HCT116 (cell line): ENCODE measurements at regions not wholly inside any gene's neighbourhood (a gene's known extent, or its start where the extent isn't known, plus 50 kb on each side); places are given as distances from the start of the nearest gene placed in this dataset.

Experiments
- ATAC-seq: fragments of 200-7000 bp; cut with Tn5 transposase; 2 replicates; pipeline ENCODE4 v1.9.1; 2020; ENCODE audit warnings: mild to moderate bottlenecking, moderate library complexity
- BruUV-seq: library from RNA; stranded (reverse); fragments of 400-500 nt; replicated peaks from 2 replicates; lab custom pipeline; 2021; lab: Mats Ljungman, UMichigan
- CTCF ChIA-PET: fragments of 300-600 bp; sonication (Branson Sonifier 250); formaldehyde crosslinking; loops from one replicate; lab custom pipeline; 2021; ENCODE audit warnings: antibody characterized with exemption; lab: Charles Lee
- POLR2A ChIA-PET: fragments of 300-600, 350-600 bp; sonication (Branson Sonifier 250); formaldehyde crosslinking; loops from one replicate; lab custom pipeline; 2021; ENCODE audit warnings: antibody characterized with exemption; lab: Charles Lee
- RAD21 ChIA-PET, 2 experiments: fragments of 300-600 bp; sonication (Branson Sonifier 250); formaldehyde crosslinking; loops; one replicate each; lab custom pipeline; 2023; ENCODE audit warnings: low total read pairs in 2 of 2; ENCODE audit not compliant: uncharacterized antibody in 2 of 2, unreplicated experiment in 2 of 2, low non-redundant PET in 1 of 2; lab: Charles Lee
- DNase-seq: peaks from one replicate; pipeline ENCODE4 v3.0.0-alpha.2; 2010; ENCODE audit warnings: low read depth, low spot score
- H2AFZ ChIP-seq: fragments of 200-600 bp; shearing (Covaris generic), sonication (generic); 2 replicates; pipeline ENCODE4 v1.6.1; 2017; ENCODE audit warnings: low read depth, mixed run types, mixed read lengths, antibody characterized with exemption, low read length; ENCODE audit not compliant: poor library complexity, severe bottlenecking
- H3K27ac ChIP-seq: 2 replicates; pipeline ENCODE4 v1.5.1; 2012; ENCODE audit warnings: low read depth, low read length
- H3K27me3 ChIP-seq: fragments of 200-600 bp; sonication (generic); 2 replicates; pipeline ENCODE4 v1.6.1; 2016; ENCODE audit warnings: mixed run types, low read length, mixed read lengths; ENCODE audit not compliant: insufficient read depth
- H3K36me3 ChIP-seq, 2 experiments: fragments of 200-500 bp in 1 of 2; fragments of 200-600 bp in 1 of 2; sonication (Bioruptor generic) in 1 of 2; sonication (generic) in 1 of 2; 2 replicates each; pipeline versions ENCODE4 v1.5.1 to v1.6.1; 2014 to 2016; ENCODE audit warnings: low read length in 2 of 2, inconsistent platforms in 1 of 2, mixed read lengths in 1 of 2, mixed run types in 1 of 2; ENCODE audit not compliant: insufficient read depth in 2 of 2, control insufficient read depth in 1 of 2
- H3K4me1 ChIP-seq, 2 experiments: fragments of 200-600 bp in 1 of 2; sonication (generic) in 1 of 2; 2 replicates each; pipeline versions ENCODE4 v1.5.1 to v1.6.1; 2012 to 2017; ENCODE audit warnings: low read length in 2 of 2, inconsistent platforms in 1 of 2, mild to moderate bottlenecking in 1 of 2, mixed read lengths in 1 of 2, mixed run types in 1 of 2, moderate library complexity in 1 of 2; ENCODE audit not compliant: insufficient read depth in 2 of 2, control insufficient read depth in 1 of 2
- H3K4me2 ChIP-seq: fragments of 200-600 bp; sonication (generic); 2 replicates; pipeline ENCODE4 v1.6.1; 2017; ENCODE audit warnings: mixed run types, low read length, mixed read lengths
- H3K4me3 ChIP-seq, 2 experiments: fragments of 200-600 bp in 1 of 2; sonication (generic) in 1 of 2; replicated peaks in 1 of 2; 2 replicates each; pipeline ENCODE4 v1.5.1; 2011 to 2016; ENCODE audit warnings: low read length in 2 of 2, control low read depth in 1 of 2, low read depth in 1 of 2, mild to moderate bottlenecking in 1 of 2, mixed read lengths in 1 of 2, mixed run types in 1 of 2
- H3K79me2 ChIP-seq: fragments of 200-600 bp; sonication (generic); 2 replicates; pipeline ENCODE4 v1.6.1; 2017; ENCODE audit warnings: mild to moderate bottlenecking, mixed run types, low read length, moderate library complexity, mixed read lengths; ENCODE audit not compliant: insufficient read depth
- H3K9ac ChIP-seq: fragments of 200-600 bp; sonication (generic); 2 replicates; pipeline ENCODE4 v1.6.1; 2016; ENCODE audit warnings: low read length, mixed read lengths
- H3K9me2 ChIP-seq: fragments of 200-600 bp; sonication (generic), shearing (Covaris generic); 2 replicates; pipeline ENCODE4 v1.6.1; 2017; ENCODE audit warnings: mixed run types, mild to moderate bottlenecking, moderate library complexity; ENCODE audit not compliant: insufficient read depth
- H3K9me3 ChIP-seq, 2 experiments: fragments of 200-500 bp in 1 of 2; fragments of 200-600 bp in 1 of 2; sonication (Bioruptor generic) in 1 of 2; sonication (generic) in 1 of 2; 2 replicates each; pipeline ENCODE4 v1.6.1; 2014 to 2017; ENCODE audit warnings: low read length in 2 of 2, mixed read lengths in 2 of 2, inconsistent platforms in 1 of 2, low read depth in 1 of 2, mild to moderate bottlenecking in 1 of 2, mixed run types in 1 of 2, moderate library complexity in 1 of 2; ENCODE audit not compliant: control insufficient read depth in 1 of 2, insufficient read depth in 1 of 2
- H4K20me1 ChIP-seq: fragments of 200-600 bp; sonication (generic), shearing (Covaris generic); 2 replicates; pipeline ENCODE4 v1.6.1; 2017; ENCODE audit warnings: mixed run types, mild to moderate bottlenecking, moderate library complexity; ENCODE audit not compliant: insufficient read depth
- ATF3 ChIP-seq: IDR thresholded peaks from 2 replicates; pipeline ENCODE4 v1.6.1; 2012
- CBX3 ChIP-seq: IDR thresholded peaks from 2 replicates; pipeline ENCODE4 v1.6.1; 2012; ENCODE audit warnings: low read depth
- EGR1 ChIP-seq: IDR thresholded peaks from 2 replicates; pipeline ENCODE4 v1.6.1; 2012; ENCODE audit warnings: low read depth
- EZH2phosphoT487 ChIP-seq: fragments of 200-600 bp; IDR thresholded peaks from 2 replicates; pipeline ENCODE4 v1.6.1; 2018; ENCODE audit warnings: antibody characterized with exemption, borderline replicate concordance
- FOSL1 ChIP-seq: IDR thresholded peaks from 2 replicates; pipeline ENCODE4 v1.6.1; 2012; ENCODE audit warnings: low read depth
- JUND ChIP-seq: IDR thresholded peaks from 2 replicates; pipeline ENCODE4 v1.6.1; 2012
- POLR2AphosphoS5 ChIP-seq: IDR thresholded peaks from 2 replicates; pipeline ENCODE4 v1.6.1; 2011; ENCODE audit warnings: mild to moderate bottlenecking, low read depth, low read length, moderate library complexity
- RAD21 ChIP-seq: IDR thresholded peaks from 2 replicates; pipeline ENCODE4 v1.6.1; 2012; ENCODE audit warnings: low read depth, mild to moderate bottlenecking
- SP1 ChIP-seq: IDR thresholded peaks from 2 replicates; pipeline ENCODE4 v1.6.1; 2012; ENCODE audit warnings: low read depth
- SRF ChIP-seq: IDR thresholded peaks from 2 replicates; pipeline ENCODE4 v1.6.1; 2012; ENCODE audit warnings: low read depth
- TCF7L2 ChIP-seq: IDR thresholded peaks from 2 replicates; pipeline ENCODE4 v1.7.0; 2011; ENCODE audit warnings: borderline replicate concordance, inconsistent platforms; ENCODE audit not compliant: insufficient read depth, insufficient read length; ENCODE audit errors: extremely low read depth
- ZFX ChIP-seq: fragments of 450-650 bp; IDR thresholded peaks from 2 replicates; pipeline ENCODE4 v1.6.1; 2017
- ZNF274 ChIP-seq: fragments of 200-500 bp; sonication (Bioruptor generic); IDR thresholded peaks from 2 replicates; pipeline ENCODE4 v1.6.1; 2014; ENCODE audit warnings: mild to moderate bottlenecking, low read depth, low read length, inconsistent platforms
- intact Hi-C: fragments of 100-400 bp; cut with micrococcal nuclease; formaldehyde crosslinking; loops from 2 replicates; pipeline ENCODE4 v1.10.0; 2022
- TF ChIP-seq, protein P1 (sequence below): IDR thresholded peaks from 2 replicates; pipeline ENCODE4 v1.6.1; 2012; ENCODE audit warnings: low read depth

GRCh38 chr6:159360306-159360705 lies 191.1 kb downstream of the FNDC1 start:
- Histone ChIP-seq H3K9ac (no peak overlapping the region), H2AFZ (no peak overlapping the region), H3K9me2 (no peaks in the 10 kb centered on the region), H3K4me3 (no peak overlapping the region), H3K36me3 (no peaks in the 10 kb centered on the region), H3K4me2 (no peak overlapping the region), H3K4me1 (no peaks in the 10 kb centered on the region)
- ATAC-seq, result peak; percentile 49
- POLR2A ChIA-PET, result no interaction called here
- CTCF ChIA-PET, result no interaction called here
- TF ChIP-seq ZFX (no peak), FOSL1 (no peak), RAD21 (no peak), SP1 (no peak), POLR2AphosphoS5 (no peak), JUND (no peak), SRF (no peak), ZNF274 (no peak), TCF7L2 (no peak), ATF3 (no peak)
- TF ChIP-seq, all 23 proteins: peak for 0
- intact Hi-C loops, result no loop called here
- Histone ChIP-seq H3K27ac (no peak overlapping the region), H3K79me2 (no peaks in the 10 kb centered on the region), H3K27me3 (peaks cover 37% of the 10 kb centered on the region), H4K20me1 (no peaks in the 10 kb centered on the region), H3K9me3 (no peaks in the 10 kb centered on the region)
- RAD21 ChIA-PET, result no interaction called here
- no TSS peak for BruUV-seq
- DNase-seq, result no peak

DNA sequence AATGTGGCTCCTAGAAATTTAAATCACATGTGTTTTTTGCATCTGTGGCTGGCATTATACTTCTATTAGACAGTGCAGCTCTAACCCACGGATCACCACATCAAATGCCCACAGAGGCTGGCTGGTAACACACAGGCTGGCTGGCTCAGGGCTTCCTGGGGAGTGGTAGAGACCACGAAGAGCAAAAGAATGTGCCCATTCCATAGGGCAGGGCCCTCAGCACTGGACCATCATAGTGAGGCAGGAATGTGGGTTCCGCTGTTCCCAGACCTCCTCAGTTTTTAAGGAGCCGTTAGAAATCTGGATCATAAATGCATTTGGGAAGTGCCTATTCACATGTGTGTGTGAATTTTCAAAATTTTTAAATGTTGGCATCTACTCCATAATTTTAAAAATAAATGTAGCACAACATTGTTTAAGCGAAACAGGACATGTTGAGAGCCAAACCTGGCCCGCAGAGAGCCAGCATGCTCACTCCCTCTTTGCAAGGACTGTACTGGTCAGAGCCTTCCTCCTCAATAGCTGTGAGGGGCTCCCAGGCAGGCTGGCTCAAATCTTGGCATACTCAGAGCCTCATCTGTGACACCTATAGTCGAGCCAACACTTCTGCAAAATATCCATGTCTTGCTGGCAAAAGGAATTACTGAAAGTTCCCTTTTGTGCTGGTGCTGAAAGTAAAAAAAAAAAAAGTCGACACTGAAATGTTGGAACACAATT lies 190.5 kb downstream of the FNDC1 start:
- Histone ChIP-seq H3K27me3 (peaks cover 41% of the 10 kb centered on the region), H3K9me3 (no peaks in the 10 kb centered on the region), H3K4me3 (no peak overlapping the region), H3K9ac (no peak overlapping the region), H3K9me2 (no peaks in the 10 kb centered on the region), H2AFZ (no peak overlapping the region), H3K4me2 (no peak overlapping the region), H3K27ac (no peak overlapping the region), H3K36me3 (no peaks in the 10 kb centered on the region), H3K4me1 (no peaks in the 10 kb centered on the region), H4K20me1 (no peaks in the 10 kb centered on the region), H3K79me2 (no peaks in the 10 kb centered on the region)
- ATAC-seq, result peak; percentile 32; the same call in 1 of the 2 replicates
- ChIA-PET POLR2A (no interaction called here), RAD21 (no interaction called here), CTCF (no interaction called here)
- TF ChIP-seq EZH2phosphoT487, result no peak
- no peak for TF ChIP-seq FOSL1
- TF ChIP-seq POLR2AphosphoS5, result no peak
- TF ChIP-seq SP1, result no peak
- TF ChIP-seq SRF, result no peak
- no peak for TF ChIP-seq ATF3
- no peak for TF ChIP-seq EGR1
- no peak for TF ChIP-seq CBX3
- no peak for TF ChIP-seq ZNF274
- TF ChIP-seq, protein P1, sequence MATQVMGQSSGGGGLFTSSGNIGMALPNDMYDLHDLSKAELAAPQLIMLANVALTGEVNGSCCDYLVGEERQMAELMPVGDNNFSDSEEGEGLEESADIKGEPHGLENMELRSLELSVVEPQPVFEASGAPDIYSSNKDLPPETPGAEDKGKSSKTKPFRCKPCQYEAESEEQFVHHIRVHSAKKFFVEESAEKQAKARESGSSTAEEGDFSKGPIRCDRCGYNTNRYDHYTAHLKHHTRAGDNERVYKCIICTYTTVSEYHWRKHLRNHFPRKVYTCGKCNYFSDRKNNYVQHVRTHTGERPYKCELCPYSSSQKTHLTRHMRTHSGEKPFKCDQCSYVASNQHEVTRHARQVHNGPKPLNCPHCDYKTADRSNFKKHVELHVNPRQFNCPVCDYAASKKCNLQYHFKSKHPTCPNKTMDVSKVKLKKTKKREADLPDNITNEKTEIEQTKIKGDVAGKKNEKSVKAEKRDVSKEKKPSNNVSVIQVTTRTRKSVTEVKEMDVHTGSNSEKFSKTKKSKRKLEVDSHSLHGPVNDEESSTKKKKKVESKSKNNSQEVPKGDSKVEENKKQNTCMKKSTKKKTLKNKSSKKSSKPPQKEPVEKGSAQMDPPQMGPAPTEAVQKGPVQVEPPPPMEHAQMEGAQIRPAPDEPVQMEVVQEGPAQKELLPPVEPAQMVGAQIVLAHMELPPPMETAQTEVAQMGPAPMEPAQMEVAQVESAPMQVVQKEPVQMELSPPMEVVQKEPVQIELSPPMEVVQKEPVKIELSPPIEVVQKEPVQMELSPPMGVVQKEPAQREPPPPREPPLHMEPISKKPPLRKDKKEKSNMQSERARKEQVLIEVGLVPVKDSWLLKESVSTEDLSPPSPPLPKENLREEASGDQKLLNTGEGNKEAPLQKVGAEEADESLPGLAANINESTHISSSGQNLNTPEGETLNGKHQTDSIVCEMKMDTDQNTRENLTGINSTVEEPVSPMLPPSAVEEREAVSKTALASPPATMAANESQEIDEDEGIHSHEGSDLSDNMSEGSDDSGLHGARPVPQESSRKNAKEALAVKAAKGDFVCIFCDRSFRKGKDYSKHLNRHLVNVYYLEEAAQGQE, result no peak
- no peak for DNase-seq
- intact Hi-C loops, result no loop called here
- no TSS peak for BruUV-seq
